ENCODE measurements at regions not wholly inside any gene's neighbourhood (a gene's known extent, or its start where the extent isn't known, plus 50 kb on each side); places are given as distances from the start of the nearest gene placed in this dataset.
"Not testable (repeated sequence)": the region's sequence is repeated elsewhere in the genome, so short reads cannot be mapped to it uniquely, and the experiment has no call there.

- no peak for DNase-seq
Observed at GRCh38 chr13:80012251-80012650, 328.7 kb downstream of the SPRY2 start.

- DNase-seq = no peak
Observed at GRCh38 chr13:80011448-80012212, 329.3 kb downstream of the SPRY2 start.

GRCh38 chr13:80010846-80011245, 330.1 kb downstream of the SPRY2 start:
- DNase-seq = no peak

GRCh38 chr13:80010286-80010831, 330.6 kb downstream of the SPRY2 start:
- no peak for DNase-seq

GRCh38 chr13:80009760-80010159, 331.2 kb downstream of the SPRY2 start:
- no peak for DNase-seq

- DNase-seq = no peak
Observed at GRCh38 chr13:80006940-80007339, 334.0 kb downstream of the SPRY2 start.

- no peak for DNase-seq
Observed at GRCh38 chr13:80001510-80001842, 339.4 kb downstream of the SPRY2 start.

GRCh38 chr13:80000684-80001509, 340.0 kb downstream of the SPRY2 start:
- DNase-seq = no peak

- no peak for DNase-seq
Observed at GRCh38 chr13:79999601-80000000, 341.3 kb downstream of the SPRY2 start.

- no peak for DNase-seq
Observed at GRCh38 chr13:79998381-79998880, 342.5 kb downstream of the SPRY2 start.

GRCh38 chr13:79997244-79997643, 343.7 kb downstream of the SPRY2 start:
- no peak for DNase-seq

GRCh38 chr13:79995334-79995733, 345.6 kb downstream of the SPRY2 start:
- no peak for DNase-seq

- DNase-seq = no peak
Observed at GRCh38 chr13:79992111-79992510, 348.8 kb downstream of the SPRY2 start.

- no peak for DNase-seq
Observed at GRCh38 chr13:79990048-79990447, 350.9 kb downstream of the SPRY2 start.

GRCh38 chr13:79989217-79989661, 351.7 kb downstream of the SPRY2 start:
- no peak for DNase-seq

GRCh38 chr13:79988573-79988972, 352.4 kb downstream of the SPRY2 start:
- DNase-seq = no peak

GRCh38 chr13:79987761-79988160, 353.2 kb downstream of the SPRY2 start:
- no peak for DNase-seq

- no peak for DNase-seq
Observed at GRCh38 chr13:79987323-79987722, 353.6 kb downstream of the SPRY2 start.

GRCh38 chr13:79986890-79987289, 354.0 kb downstream of the SPRY2 start:
- no peak for DNase-seq

GRCh38 chr13:79974935-79975650, 365.8 kb downstream of the SPRY2 start:
- DNase-seq = not testable (repeated sequence)

GRCh38 chr13:79973533-79973963, 367.4 kb downstream of the SPRY2 start:
- DNase-seq = no peak

- DNase-seq = no peak
Observed at GRCh38 chr13:79972066-79972569, 368.8 kb downstream of the SPRY2 start.

GRCh38 chr13:79966493-79966895, 374.4 kb downstream of the SPRY2 start:
- DNase-seq = no peak

All from stimulated activated naive CD4-positive, alpha-beta T cell (primary cell).